ENCODE measurements at regions not wholly inside any gene's neighbourhood (a gene's known extent, or its start where the extent isn't known, plus 50 kb on each side); places are given as distances from the start of the nearest gene placed in this dataset.

DNA sequence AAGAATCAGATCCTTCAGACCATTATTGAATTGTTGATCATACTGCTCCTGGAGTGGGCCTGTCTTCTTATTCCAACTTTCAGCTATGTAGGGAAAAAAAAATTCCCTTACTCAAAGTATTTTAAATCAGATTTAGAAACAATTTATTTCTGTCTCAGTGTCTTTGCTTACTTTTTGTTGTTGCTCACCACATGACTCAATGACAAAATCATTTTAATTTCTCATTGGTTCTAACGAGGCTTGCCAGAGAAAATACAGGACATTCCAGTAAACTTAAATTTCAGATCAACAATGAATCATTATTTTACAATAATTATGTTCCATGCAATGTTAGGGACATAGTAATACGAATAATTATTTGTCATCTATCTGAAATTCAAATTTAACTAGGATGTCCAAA lies 748.5 kb upstream of the CBLB start:
- no peak for DNase-seq (ENCODE audit: low spot score)

DNA sequence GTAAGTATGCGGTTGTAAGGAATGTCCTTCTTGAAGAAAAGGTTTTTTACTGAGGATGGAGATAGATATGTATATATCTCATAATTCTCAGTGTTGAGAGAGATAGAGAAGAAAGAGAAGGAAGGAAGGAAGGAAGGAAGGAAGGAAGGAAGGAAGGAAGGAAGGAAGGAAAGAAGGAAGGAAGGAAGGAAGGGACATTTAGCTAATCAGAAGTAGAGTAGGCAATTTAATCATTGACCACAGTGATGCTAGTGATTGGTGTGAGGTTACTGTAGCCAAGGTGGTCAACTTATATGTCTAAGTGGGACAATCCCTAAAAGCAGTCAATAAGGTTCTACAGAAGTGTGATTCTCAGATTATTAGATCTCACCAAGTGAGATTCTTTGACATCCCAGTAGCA lies 751.8 kb upstream of the CBLB start:
- DNase-seq (ENCODE audit: low spot score), result no peak

DNA sequence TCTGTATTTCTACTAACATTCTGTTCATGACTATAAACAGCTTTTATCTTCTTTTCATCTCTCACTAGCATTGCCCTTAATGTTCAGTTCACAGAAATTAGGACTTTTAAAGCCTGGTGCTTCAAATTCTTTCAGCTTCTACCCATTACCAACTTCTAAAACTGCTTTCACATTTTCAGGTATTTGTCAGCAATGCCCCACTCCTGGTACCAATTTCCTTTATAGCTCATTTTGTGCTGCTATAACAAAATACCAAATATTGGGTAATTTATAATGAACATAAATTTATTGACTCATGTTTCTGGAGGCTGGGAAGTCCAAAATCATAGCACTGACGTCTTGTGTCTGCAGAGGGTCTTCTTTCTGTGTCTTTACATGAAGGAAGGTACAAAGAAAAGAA lies 753.1 kb upstream of the CCDC54 start:
- no peak for DNase-seq (ENCODE audit: low spot score)

DNA sequence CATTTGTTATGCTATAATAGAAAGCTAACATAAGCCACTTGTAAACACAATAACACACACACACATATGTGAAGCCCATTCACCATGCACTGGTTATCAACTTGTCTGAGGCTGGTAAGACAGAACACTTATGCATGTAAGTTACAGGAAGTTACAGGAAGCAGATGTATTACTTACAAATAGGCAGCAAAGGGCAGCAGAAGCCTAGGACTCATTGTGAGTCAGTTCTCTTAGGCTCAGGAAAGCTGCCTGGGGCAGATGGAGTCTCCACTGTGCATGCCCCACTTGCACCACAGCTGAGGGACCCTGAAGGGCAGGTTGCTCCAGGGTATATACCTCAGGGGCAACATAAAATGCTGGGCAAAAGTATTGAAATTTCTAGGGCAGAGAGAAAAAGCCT lies 748.8 kb upstream of the CCDC54 start:
- no peak for DNase-seq (ENCODE audit: low spot score)

DNA sequence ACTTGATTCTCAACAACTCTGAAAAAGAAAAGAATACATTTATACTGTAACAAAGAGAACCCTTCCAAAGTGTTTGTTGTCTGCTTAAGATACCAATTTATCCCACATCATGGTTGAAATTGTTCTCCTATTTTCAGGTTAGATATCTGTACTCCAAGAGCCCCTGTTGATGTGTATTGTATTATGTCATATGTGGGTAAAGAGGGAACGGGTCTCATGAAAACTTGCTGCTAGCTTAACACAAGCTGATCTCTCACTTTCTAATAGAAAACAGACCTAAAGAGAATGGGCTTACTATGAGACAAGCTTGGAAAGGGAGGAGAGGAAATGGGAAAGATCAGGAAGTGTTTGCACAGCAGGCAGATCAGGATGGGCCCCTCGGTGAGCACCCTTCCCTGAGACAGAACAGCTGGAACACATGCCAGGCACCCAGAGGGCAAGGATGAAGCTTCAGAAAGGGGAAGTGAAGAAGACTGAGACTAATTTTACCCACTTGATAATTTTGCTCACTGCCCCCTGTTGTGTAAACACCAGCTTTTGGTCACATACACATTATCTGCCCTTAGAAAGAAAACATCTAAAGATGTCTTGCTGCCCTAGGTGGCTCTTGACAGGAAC lies 747.9 kb upstream of the CCDC54 start:
- DNase-seq (ENCODE audit: low spot score), result no peak

DNA sequence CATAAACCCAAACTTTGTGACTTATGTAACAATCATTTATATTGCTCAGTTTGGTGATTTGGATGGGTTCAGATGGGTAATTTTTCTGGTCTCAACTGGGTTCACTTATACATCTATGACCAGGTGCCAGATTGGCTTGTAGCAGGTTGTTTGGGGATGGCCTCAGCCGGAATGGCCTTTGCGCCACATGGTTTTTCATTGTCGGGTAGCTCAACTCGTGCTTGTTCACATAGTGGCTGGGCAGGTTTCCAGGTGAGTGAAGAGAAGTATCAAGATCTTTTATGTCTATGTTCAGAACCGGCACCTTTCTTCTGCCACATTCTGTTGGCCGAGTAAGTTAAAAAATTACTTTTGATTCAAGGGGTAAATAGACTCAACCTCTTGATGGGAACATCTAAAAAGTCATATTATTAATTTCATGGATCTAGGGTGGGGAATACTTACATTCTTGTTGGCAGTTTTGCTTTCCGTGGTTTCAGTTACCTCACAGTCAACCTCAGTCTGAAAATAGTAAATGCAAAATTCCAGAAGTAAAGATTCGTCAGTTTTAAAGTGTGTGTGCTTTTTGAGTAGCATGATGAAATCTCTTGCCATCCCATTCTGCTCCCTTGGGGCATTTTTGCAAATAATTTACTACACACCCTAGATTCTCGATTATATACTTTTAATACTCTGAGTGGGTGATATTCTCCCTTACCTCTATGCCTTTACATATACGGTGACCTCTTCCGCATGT lies 745.7 kb upstream of the CCDC54 start:
- DNase-seq (ENCODE audit: low spot score), result no peak

DNA sequence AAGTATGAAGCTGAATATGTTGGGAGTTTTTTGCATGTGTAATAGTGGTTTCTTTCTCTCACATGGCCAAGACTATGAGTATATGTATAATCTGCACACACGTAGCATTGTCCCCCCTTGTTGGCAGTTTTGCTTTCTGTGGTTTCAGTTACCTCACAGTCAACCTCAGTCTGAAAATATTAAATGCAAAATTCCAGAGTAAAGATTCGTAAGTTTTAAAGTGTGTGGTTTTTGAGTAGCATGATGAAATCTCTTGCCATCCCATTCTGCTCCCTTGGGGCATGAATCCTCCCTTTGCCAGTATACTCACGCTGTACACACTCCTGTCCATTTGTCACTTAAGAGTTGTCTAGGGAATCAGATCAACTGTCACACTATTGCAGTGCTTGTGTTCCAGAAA lies 742.0 kb upstream of the CCDC54 start:
- no peak for DNase-seq (ENCODE audit: low spot score)

DNA sequence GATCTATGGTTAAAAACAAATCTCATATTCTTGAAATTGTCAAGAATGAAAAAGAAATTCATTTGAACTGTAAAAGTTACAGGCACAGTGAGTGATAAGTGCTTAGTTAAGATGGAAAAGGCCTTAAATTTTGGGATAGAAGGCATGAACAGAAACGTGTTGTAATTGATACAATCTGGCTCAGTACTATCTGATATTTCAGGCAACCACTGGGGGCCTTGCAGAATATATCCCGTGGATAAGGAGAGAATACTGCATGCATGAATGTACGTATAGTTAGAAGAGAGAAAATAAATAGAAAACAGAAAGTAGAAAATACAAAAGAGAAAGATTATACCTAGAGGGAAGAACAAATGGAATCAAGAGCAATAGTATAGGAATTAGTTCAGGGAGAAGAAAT lies 741.4 kb upstream of the CCDC54 start:
- no peak for DNase-seq (ENCODE audit: low spot score)

DNA sequence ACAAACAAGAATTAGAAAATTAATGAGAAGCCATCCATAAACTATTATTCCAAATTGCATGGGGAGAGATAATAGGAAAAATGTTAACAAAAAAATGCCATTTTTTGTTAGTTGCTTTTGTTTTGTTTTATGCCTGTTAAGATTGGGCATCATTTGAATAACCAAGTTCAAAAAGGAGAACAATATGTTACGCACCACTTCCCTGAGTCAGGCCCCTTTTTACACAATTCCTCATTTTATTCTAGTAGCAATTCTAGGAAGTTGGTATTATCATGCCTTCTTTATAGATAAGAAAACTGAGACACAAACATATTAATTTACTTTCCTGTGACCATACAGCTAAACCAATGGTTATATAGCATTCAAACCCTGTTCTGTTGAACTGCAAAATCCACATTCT lies 736.9 kb upstream of the CCDC54 start:
- no peak for DNase-seq (ENCODE audit: low spot score)

DNA sequence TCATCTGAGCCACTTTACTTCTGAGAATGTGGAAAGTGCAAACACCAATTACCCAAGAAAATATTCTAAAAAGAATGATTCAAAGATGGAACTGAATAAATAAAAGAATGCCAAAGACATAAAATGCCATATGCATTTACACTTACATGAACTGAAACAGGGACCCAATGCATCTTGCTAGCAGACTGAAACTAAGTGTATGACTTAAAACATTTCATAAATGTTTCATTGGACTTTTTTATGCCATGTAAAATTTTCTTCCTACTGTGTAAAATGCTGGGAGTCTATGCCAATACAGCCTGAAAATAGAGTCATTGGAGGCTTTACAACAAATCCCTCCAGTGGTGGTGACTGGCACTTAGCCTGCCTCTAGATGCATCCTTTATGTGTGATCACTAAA lies 735.1 kb upstream of the CCDC54 start:
- no peak for DNase-seq (ENCODE audit: low spot score)

DNA sequence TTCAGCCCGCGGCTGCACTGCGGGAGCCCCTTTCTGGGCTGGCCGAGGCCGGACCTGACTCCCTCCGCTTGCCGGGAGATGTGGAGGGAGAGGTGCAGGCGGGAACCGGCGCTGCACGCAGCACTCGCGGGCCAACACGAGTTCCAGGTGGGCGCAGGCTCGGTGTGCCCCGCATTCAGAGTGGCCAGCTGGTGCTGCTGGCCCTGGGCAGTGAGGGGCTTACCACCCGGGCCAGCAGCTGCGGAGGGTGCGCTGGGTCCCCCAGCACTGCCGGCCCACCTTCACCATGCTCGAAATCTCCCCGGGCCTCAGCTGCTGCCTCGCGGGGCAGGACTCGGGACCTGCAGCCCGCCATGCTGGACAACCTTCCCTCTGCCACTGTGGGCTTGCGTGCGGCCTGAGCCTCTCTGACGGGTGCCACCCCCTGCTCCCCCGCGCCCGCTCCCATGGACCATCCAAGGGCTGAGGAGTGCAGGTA lies 733.5 kb upstream of the CCDC54 start:
- no peak for DNase-seq (ENCODE audit: low spot score)

DNA sequence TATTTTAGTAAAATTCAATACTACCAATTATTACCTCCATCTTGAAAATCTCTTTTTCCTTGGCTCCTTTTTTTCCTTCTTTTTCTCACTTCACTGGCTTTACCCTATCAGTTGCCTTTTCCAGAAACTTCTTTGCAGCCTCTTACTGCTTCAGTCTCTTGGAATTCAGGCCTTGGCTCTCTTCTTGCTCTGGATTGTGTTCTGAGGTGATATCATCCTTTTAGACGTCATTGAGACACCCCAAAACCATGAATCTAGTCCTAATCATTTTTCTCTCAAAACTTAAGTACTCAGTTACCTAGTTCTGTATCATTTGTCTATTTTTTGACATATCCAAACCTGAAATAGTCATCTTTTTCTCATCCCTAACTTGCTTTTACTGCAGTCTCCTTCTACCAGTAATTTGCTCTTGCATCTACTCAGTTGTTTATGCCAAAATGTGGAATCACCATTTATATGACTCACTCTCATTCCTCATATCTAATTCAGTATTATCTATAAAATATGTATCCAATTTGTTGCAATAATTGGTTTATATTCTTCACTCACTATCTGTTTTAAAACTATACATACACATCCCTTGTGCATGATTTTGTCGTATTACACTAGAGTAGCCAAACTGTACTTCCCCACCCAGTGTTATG lies 703.2 kb upstream of the CCDC54 start:
- DNase-seq (ENCODE audit: low spot score), result no peak

DNA sequence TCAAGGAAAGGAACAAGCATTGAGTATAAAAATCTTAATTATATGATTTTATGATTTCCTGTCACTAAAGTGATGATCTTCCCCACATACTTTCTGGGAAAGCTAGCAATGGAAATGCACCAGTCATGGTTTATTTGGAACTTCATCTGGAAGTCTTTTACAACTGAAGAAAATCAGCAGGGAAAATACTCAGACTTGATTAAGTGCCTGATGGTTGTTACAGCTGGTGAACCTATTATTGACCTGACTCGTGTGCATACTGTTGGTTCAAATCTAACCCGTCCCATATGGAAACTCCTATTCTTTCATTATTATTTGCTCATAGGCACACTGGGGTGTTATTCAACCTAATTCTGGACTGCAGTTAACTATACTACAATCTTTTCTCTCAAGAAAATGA lies 701.8 kb upstream of the CCDC54 start:
- DNase-seq (ENCODE audit: low spot score), result no peak

DNA sequence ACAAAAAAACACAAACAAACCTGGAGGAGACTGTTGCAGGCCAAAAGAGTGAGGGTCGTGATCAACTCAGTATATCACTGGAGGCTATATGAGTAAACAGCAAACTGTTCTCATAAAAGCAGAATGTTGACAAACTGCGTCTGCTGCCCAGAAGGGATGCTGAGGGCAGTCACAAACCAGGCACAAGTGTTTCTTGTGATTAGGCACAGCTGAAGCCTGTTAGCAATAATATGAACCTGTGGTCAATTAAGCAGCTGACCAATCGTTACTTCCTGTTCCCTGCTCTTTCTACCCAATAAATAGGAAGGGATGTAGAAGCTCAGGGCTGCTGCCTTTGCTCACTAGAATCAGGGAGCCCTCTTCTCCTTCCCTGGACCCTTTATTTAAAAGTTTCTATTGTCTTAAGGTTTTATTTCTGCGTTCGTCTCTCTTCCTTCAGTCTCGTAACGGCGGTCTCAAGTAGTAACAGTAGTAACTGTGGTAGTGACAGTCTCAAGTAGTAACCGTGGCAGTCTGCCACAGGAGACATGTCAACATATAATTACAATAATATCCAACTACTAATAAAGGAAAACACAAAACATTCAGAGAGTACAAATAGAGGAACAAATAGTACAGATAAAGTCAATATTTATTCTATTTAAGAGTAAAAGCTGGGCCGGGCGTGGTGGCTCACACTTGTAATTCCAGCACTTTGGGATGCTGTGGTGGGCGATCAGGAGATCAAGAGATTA lies 698.4 kb upstream of the CCDC54 start:
- DNase-seq (ENCODE audit: low spot score), result no peak

DNA sequence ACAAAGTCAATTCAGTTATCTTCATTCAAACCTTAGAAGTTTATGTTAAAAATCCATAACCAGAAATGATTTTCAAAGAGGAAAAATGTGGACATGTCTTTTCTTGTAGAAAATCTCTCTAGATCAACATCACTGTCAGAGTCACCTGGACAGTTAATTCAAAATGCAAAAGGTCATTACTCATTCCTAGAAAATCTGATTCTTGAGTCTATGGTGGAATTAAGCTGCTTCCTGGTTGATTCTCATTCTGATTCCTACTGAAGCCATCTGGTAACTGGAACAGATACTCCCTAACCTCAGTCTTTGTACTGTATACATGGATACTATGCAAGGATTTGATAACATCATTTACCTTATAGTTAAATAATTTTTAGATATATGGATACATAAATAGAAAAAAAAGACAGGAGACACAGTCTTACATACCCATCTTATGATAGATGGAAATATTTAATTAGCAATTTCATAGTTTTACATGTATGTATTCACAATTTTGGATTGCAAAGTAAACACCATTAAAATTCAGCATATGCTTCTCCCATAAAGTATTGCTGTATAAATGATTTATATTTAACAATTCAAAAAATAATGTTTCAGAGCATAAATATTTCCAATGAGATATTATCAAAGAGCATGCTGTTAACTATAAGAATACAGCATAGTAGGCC lies 693.2 kb upstream of the CCDC54 start:
- DNase-seq (ENCODE audit: low spot score), result no peak

DNA sequence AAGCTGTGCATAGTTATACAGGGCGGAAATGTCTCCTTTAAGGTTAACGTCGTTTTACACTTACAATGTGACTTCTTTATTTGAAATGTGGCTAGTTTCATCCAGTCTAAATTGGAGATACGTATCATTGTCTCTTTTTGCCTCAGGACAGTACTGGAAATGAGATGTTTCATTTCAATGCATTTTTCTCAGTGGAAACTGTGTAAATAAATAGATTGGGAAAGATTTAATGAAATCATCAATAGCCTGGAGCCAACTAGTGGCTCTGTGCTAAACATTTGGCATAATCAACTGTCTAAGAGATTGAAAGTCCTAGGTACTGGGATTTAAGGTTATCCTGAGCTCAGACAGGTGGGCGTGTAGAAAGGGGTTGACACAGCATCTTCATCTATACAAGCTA lies 691.5 kb upstream of the CCDC54 start:
- no peak for DNase-seq (ENCODE audit: low spot score)

DNA sequence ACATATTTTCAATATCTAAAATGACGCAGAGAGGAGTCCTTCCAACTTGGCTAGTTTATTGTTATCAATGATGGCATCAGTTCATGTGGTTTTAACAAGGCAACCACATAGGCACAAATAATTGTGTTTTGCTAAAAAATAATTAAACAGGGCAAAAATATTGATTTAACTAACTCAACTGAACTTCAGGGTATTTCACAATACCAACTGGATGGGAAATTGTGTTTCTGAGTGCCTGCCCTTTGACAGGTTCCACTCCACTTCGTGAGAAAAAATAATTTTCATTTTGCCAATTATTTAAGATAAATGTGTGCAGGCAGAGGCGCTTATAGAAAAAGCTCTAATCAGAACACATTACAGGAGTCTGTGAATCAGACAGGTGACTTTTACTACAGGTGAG lies 689.3 kb upstream of the CCDC54 start:
- DNase-seq (ENCODE audit: low spot score), result no peak

DNA sequence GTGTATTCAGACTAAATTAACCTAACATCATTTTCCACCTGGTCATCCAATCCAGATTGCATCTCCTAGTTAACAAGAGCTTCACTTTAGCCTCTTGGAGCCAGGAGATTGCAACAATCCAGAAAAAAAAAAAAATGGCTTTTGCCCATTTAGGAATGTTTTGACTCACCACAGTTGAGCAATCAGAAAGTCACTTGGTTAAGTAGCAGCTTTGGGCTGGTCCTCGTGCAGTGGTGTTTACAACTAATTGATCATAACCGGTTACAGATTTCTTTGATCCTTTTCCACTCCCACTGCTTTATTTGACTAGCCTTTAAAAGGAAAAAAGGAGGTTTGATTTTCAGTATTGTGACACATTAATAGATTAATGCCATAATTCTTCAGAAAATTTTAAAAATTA lies 688.8 kb upstream of the CCDC54 start:
- no peak for DNase-seq (ENCODE audit: low spot score)

DNA sequence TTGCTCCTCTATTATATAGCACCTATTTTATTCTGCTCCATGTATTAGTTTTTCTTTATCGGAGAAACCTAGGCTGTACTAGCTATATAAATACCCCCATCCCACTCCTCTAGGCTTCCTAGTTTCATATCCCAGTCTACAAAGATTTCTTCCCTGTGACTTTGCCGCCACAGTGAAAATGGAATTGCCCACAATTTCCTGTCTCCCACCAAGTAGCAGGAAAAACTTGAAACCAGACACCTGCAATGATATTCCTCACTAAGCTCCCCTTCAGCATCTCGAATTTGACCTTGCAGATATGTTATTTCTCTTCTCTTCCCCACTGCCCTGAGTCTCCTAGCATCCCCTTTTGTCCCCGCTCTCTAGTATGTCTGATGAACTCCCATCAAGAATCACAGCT lies 685.8 kb upstream of the CCDC54 start:
- no peak for DNase-seq (ENCODE audit: low spot score)

DNA sequence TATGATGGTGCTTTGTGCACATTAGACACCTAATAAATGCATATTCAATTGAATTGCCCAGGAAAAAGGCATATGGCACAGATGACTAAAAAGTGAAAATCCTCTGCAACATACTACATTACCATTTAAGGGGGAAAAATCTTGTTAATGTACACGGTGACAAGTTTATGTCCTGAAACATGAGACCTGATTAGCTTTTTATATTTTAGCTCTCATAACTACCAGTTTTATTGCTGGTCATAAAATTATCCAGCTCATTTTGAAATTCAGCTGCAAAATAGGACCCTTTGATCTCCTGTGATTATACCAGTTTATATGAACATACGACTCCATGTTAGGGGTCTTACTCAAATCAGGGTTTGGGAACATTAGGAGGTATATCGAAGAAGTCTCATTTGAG lies 684.6 kb upstream of the CCDC54 start:
- no peak for DNase-seq (ENCODE audit: low spot score)

DNA sequence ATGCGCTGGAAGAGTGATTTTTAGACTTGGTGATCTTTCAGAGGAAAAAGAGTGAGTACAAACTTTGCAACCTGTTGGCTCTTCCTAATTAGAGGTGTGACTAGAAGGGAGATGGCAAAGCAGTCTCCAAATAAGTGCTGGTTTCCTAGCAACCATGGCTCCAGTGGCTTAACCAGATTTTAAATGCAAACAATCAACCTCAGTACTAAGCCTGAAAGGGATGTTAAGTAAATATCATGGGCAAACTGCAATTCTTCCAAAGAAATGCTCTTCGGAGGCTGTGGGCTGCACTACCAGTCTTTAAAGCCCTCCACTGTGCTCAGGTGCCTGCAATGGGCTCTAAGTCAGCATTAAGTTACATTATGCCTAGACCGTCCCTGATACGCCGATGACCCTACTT lies 678.1 kb upstream of the CCDC54 start:
- DNase-seq (ENCODE audit: low spot score), result no peak

DNA sequence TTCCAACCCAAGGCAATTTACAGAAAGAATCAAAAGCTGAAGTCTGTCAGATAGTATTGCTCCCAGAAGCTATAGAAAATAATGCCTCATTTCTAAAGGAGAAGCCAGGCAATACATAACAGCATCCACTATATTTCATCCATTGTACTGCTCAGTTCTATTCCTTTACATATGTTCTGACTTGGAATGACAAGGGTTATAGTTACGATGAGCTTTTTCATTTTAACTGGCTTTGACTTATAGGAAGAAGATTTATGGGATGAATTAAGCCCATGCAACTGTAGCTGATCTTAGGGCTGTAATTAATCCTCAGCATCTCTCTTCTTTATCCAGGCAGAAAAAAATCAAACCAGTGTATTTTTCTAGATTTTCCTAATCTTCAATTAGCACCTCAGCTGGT lies 676.3 kb upstream of the CCDC54 start:
- DNase-seq (ENCODE audit: low spot score), result no peak
